H9 (cell line): ENCODE measurements at regions not wholly inside any gene's neighbourhood (a gene's known extent, or its start where the extent isn't known, plus 50 kb on each side); places are given as distances from the start of the nearest gene placed in this dataset.

Source experiments
- DNase-seq: peaks from one replicate; pipeline ENCODE4 v3.0.0-alpha.2; 2017
- H2AFZ ChIP-seq: one replicate; pipeline ENCODE4 v1.6.1; 2013; ENCODE audit warnings: mild to moderate bottlenecking, low read length, control low read depth, moderate library complexity
- H2AK5ac ChIP-seq: 2 replicates; pipeline ENCODE4 v1.6.1; 2013; ENCODE audit warnings: low read length, control low read depth, mixed read lengths; ENCODE audit not compliant: insufficient read length
- H2BK120ac ChIP-seq: one replicate; pipeline ENCODE4 v1.6.1; 2013; ENCODE audit warnings: low read depth, mild to moderate bottlenecking, low read length, control low read depth, inconsistent platforms; ENCODE audit not compliant: poor library complexity, severe bottlenecking
- H2BK12ac ChIP-seq: 2 replicates; pipeline ENCODE4 v1.6.1; 2013; ENCODE audit warnings: low read length, control low read depth, mixed read lengths, low read depth; ENCODE audit not compliant: insufficient read length
- H2BK15ac ChIP-seq: 2 replicates; pipeline ENCODE4 v1.6.1; 2013; ENCODE audit warnings: low read depth, low read length, control low read depth
- H2BK20ac ChIP-seq: one replicate; pipeline ENCODE4 v1.6.1; 2013; ENCODE audit warnings: low read depth, mild to moderate bottlenecking, low read length, control low read depth, inconsistent platforms; ENCODE audit not compliant: poor library complexity, severe bottlenecking
- H2BK5ac ChIP-seq: 2 replicates; pipeline ENCODE4 v1.6.1; 2013; ENCODE audit warnings: low read length, control low read depth, mixed read lengths; ENCODE audit not compliant: insufficient read length
- H3K14ac ChIP-seq: 2 replicates; pipeline ENCODE4 v1.6.1; 2013; ENCODE audit warnings: low read length, control low read depth; ENCODE audit not compliant: insufficient read depth
- H3K18ac ChIP-seq: 2 replicates; pipeline ENCODE4 v1.6.1; 2013; ENCODE audit warnings: low read depth, mild to moderate bottlenecking, mixed read lengths, low read length, control low read depth; ENCODE audit not compliant: insufficient read length
- H3K23ac ChIP-seq: 2 replicates; pipeline ENCODE4 v1.6.1; 2013; ENCODE audit warnings: low read length, control low read depth, mixed read lengths, low read depth; ENCODE audit not compliant: insufficient read length
- H3K23me2 ChIP-seq: 2 replicates; pipeline ENCODE4 v1.6.1; 2013; ENCODE audit warnings: low read depth, mild to moderate bottlenecking, mixed read lengths, low read length, control low read depth; ENCODE audit not compliant: insufficient read length, poor library complexity, severe bottlenecking
- H3K27ac ChIP-seq: 2 replicates; pipeline ENCODE4 v1.5.1; 2013; ENCODE audit warnings: low read length, control low read depth, mixed read lengths, low read depth; ENCODE audit not compliant: insufficient read length
- H3K27me3 ChIP-seq: 2 replicates; pipeline ENCODE4 v1.6.1; 2013; ENCODE audit warnings: low read length, control low read depth, inconsistent platforms; ENCODE audit not compliant: insufficient read depth
- H3K4ac ChIP-seq: 2 replicates; pipeline ENCODE4 v1.6.1; 2013; ENCODE audit warnings: low read depth, mild to moderate bottlenecking, control low read depth, inconsistent platforms, low read length, moderate library complexity
- H3K4me1 ChIP-seq: 2 replicates; pipeline ENCODE4 v1.6.1; 2013; ENCODE audit warnings: low read length, control low read depth, inconsistent platforms; ENCODE audit not compliant: insufficient read depth
- H3K4me2 ChIP-seq: 2 replicates; pipeline ENCODE4 v1.6.1; 2013; ENCODE audit warnings: low read length, control low read depth, mixed read lengths; ENCODE audit not compliant: insufficient read length, insufficient read depth
- H3K56ac ChIP-seq: 2 replicates; pipeline ENCODE4 v1.6.1; 2013; ENCODE audit warnings: low read depth, mild to moderate bottlenecking, mixed read lengths, low read length, control low read depth; ENCODE audit not compliant: insufficient read length
- H3K79me1 ChIP-seq: 2 replicates; pipeline ENCODE4 v1.6.1; 2013; ENCODE audit warnings: low read depth, mild to moderate bottlenecking, moderate library complexity, low read length, control low read depth, inconsistent platforms; ENCODE audit not compliant: insufficient read depth, poor library complexity, severe bottlenecking
- H3K79me2 ChIP-seq: 2 replicates; pipeline ENCODE4 v1.6.1; 2013; ENCODE audit warnings: low read length, control low read depth, inconsistent platforms; ENCODE audit not compliant: insufficient read depth
- H3K9ac ChIP-seq: 2 replicates; pipeline ENCODE4 v1.6.1; 2013; ENCODE audit warnings: low read length, control low read depth, mixed read lengths; ENCODE audit not compliant: insufficient read length; ENCODE audit errors: extremely low read depth
- H3K9me3 ChIP-seq: one replicate; pipeline ENCODE4 v1.6.1; 2013; ENCODE audit warnings: low read depth, low read length, inconsistent platforms; ENCODE audit not compliant: control insufficient read depth
- H3T11ph ChIP-seq: one replicate; pipeline ENCODE4 v1.6.1; 2013; ENCODE audit warnings: mild to moderate bottlenecking, low read length, control low read depth, inconsistent platforms
- H4K20me1 ChIP-seq: one replicate; pipeline ENCODE4 v1.6.1; 2013; ENCODE audit not compliant: control insufficient read depth, insufficient read length, insufficient read depth
- H4K5ac ChIP-seq: 2 replicates; pipeline ENCODE4 v1.6.1; 2013; ENCODE audit warnings: low read depth, mild to moderate bottlenecking, mixed read lengths, low read length, control low read depth; ENCODE audit not compliant: insufficient read length
- H4K8ac ChIP-seq: replicated peaks from 2 replicates; pipeline ENCODE4 v1.6.1; 2013; ENCODE audit warnings: low read length, control low read depth, mixed read lengths, low read depth; ENCODE audit not compliant: insufficient read length
- H4K91ac ChIP-seq: 2 replicates; pipeline ENCODE4 v1.6.1; 2013; ENCODE audit warnings: low read depth, mild to moderate bottlenecking, moderate library complexity, mixed read lengths, low read length, control low read depth; ENCODE audit not compliant: insufficient read length
- H3K27ac Mint-ChIP-seq, 3 experiments: 2 replicates in 2 of 3; 3 replicates in 1 of 3; pipeline ENCODE4 v1.8.0; 2020 to 2021; ENCODE audit warnings: mixed read lengths in 3 of 3, mild to moderate bottlenecking in 1 of 3, moderate library complexity in 1 of 3
- H3K27me3 Mint-ChIP-seq: 2 replicates; pipeline ENCODE4 v1.8.0; 2021; ENCODE audit warnings: low read depth, mild to moderate bottlenecking, moderate library complexity, mixed read lengths
- H3K36me3 Mint-ChIP-seq, 3 experiments: 2 replicates in 2 of 3; 3 replicates in 1 of 3; pipeline ENCODE4 v1.8.0; 2020 to 2021; ENCODE audit warnings: low read depth in 3 of 3, mixed read lengths in 3 of 3; ENCODE audit not compliant: insufficient read depth in 1 of 3
- H3K4me1 Mint-ChIP-seq, 2 experiments: 2 replicates each; pipeline ENCODE4 v1.8.0; 2020; ENCODE audit warnings: mixed read lengths in 2 of 2
- H3K4me3 Mint-ChIP-seq, 2 experiments: 2 replicates in 1 of 2; 3 replicates in 1 of 2; pipeline ENCODE4 v1.8.0; 2020 to 2021; ENCODE audit warnings: mild to moderate bottlenecking in 2 of 2, mixed read lengths in 2 of 2, moderate library complexity in 1 of 2
- H3K9me3 Mint-ChIP-seq, 2 experiments: 2 replicates in 1 of 2; 3 replicates in 1 of 2; pipeline ENCODE4 v1.8.0; 2020; ENCODE audit warnings: mild to moderate bottlenecking in 2 of 2, mixed read lengths in 2 of 2, moderate library complexity in 1 of 2
- CTCF ChIP-seq: fragments of 200-600 bp; sonication (generic); conservative IDR thresholded peaks from 3 replicates; pipeline ENCODE4 v1.8.0; 2021; ENCODE audit warnings: antibody characterized with exemption, mild to moderate bottlenecking
- WGBS: extraction: QIAGEN DNeasy Blood & Tissue Kit; methylation state at CpG from one replicate; pipeline ENCODE4 v1.1.7; 2013; ENCODE audit warnings: missing lambda C conversion rate, low lambda C conversion rate, mixed read lengths; ENCODE audit not compliant: insufficient read length; ENCODE audit errors: extremely low coverage; 5-methylcytosine and 5-hydroxymethylcytosine counted together

GRCh38 chr14:51369814-51370213 is 129.8 kb downstream of the TMX1 start:
- Mint-ChIP-seq H3K4me3 (no peak overlapping the region), H3K27me3 (no peaks in the 10 kb centered on the region), H3K27ac (no peak overlapping the region), H3K9me3 (no peaks in the 10 kb centered on the region), H3K36me3 (no peaks in the 10 kb centered on the region; a peak in 1 of 7 replicates), H3K4me1 (peaks cover 13 to 16% of the 10 kb centered on the region in 2 experiments)
- no peak for DNase-seq
- H3K79me1 ChIP-seq, result no peaks in the 10 kb centered on the region
- H3K56ac ChIP-seq, result no peak overlapping the region
- H3K23ac ChIP-seq, result no peak overlapping the region
- H2BK20ac ChIP-seq, result no peak overlapping the region
- no CpG with 5 or more reads among the region's 8 CpGs for WGBS
- H3T11ph ChIP-seq, result no peak overlapping the region
- H4K5ac ChIP-seq, result no peak overlapping the region
- H2BK120ac ChIP-seq, result no peak overlapping the region
- H3K4ac ChIP-seq, result no peak overlapping the region
- no peak overlapping the region for H2BK5ac ChIP-seq
- no peaks in the 10 kb centered on the region for H3K9me3 ChIP-seq
- no peak overlapping the region for H3K18ac ChIP-seq
- H3K14ac ChIP-seq, result no peak overlapping the region
- no peak overlapping the region for H3K9ac ChIP-seq
- no peak overlapping the region for H4K91ac ChIP-seq
- peaks cover 4% of the 10 kb centered on the region; the same call in 1 of the 2 replicates for H3K4me1 ChIP-seq
- H4K20me1 ChIP-seq, result no peaks in the 10 kb centered on the region
- no peak overlapping the region for H2AK5ac ChIP-seq
- H2BK15ac ChIP-seq, result no peak overlapping the region
- H3K4me2 ChIP-seq, result no peak overlapping the region
- H3K27ac ChIP-seq, result no peak overlapping the region
- H3K79me2 ChIP-seq, result no peaks in the 10 kb centered on the region
- H4K8ac ChIP-seq, result no peak overlapping the region
- H2BK12ac ChIP-seq, result no peak overlapping the region
- H2AFZ ChIP-seq, result no peak overlapping the region
- TF ChIP-seq CTCF, result peak; percentile 75
- no peaks in the 10 kb centered on the region for H3K23me2 ChIP-seq
- H3K27me3 ChIP-seq, result peaks cover 2% of the 10 kb centered on the region; the same call in 1 of the 2 replicates
